DOHH2 (cell line): ENCODE measurements at regions not wholly inside any gene's neighbourhood (a gene's known extent, or its start where the extent isn't known, plus 50 kb on each side); places are given as distances from the start of the nearest gene placed in this dataset.

ENCODE experiments used
- CTCF ChIP-seq: fragments of 200-600 bp; sonication (generic); IDR thresholded peaks from one replicate; pipeline ENCODE4 v1.5.1; 2014; ENCODE audit warnings: antibody characterized with exemption, mild to moderate bottlenecking, low read depth, low read length; ENCODE audit not compliant: poor library complexity, severe bottlenecking
- EZH2phosphoT487 ChIP-seq: fragments of 200-600 bp; sonication (generic); IDR thresholded peaks from 2 replicates; pipeline ENCODE4 v1.6.1; 2017; ENCODE audit warnings: borderline replicate concordance, mild to moderate bottlenecking, antibody characterized with exemption, low read length, moderate library complexity, mixed read lengths

- TF ChIP-seq CTCF (no peak), EZH2phosphoT487 (no peak)
These were observed 171.0 kb downstream of the ARL5B start for GRCh38 chr10:18830277-18830676.
